ENCODE measurements at regions not wholly inside any gene's neighbourhood (a gene's known extent, or its start where the extent isn't known, plus 50 kb on each side); places are given as distances from the start of the nearest gene placed in this dataset.

DNA sequence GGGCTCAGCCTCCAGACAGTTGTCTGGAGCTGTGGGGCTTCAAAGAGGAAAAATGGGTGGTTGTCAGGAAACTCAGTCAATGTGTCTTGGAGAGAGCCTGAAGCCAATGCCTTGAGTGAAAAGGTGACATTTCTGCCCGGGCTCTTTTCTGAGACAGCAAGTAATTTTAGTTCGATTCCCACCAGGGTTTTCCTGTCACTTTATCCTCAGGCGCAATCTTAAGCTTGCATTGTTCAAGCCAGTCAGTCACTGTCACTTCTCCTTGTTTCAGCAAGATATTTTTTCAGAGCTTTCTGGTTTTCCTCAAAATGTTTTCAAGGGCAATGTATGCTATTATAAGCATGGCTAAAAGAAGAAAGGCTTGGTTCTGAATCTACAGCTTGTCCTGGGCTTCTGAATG is 404.7 kb upstream of the SEL1L start:
- no peak overlapping the region for H2AFZ ChIP-seq
- H3K4me3 ChIP-seq (ENCODE audit: low read depth, low read length) = no peak overlapping the region
- TF ChIP-seq, protein P1, sequence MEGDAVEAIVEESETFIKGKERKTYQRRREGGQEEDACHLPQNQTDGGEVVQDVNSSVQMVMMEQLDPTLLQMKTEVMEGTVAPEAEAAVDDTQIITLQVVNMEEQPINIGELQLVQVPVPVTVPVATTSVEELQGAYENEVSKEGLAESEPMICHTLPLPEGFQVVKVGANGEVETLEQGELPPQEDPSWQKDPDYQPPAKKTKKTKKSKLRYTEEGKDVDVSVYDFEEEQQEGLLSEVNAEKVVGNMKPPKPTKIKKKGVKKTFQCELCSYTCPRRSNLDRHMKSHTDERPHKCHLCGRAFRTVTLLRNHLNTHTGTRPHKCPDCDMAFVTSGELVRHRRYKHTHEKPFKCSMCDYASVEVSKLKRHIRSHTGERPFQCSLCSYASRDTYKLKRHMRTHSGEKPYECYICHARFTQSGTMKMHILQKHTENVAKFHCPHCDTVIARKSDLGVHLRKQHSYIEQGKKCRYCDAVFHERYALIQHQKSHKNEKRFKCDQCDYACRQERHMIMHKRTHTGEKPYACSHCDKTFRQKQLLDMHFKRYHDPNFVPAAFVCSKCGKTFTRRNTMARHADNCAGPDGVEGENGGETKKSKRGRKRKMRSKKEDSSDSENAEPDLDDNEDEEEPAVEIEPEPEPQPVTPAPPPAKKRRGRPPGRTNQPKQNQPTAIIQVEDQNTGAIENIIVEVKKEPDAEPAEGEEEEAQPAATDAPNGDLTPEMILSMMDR (IDR thresholded peaks at IDR 0.05) = no peak

DNA sequence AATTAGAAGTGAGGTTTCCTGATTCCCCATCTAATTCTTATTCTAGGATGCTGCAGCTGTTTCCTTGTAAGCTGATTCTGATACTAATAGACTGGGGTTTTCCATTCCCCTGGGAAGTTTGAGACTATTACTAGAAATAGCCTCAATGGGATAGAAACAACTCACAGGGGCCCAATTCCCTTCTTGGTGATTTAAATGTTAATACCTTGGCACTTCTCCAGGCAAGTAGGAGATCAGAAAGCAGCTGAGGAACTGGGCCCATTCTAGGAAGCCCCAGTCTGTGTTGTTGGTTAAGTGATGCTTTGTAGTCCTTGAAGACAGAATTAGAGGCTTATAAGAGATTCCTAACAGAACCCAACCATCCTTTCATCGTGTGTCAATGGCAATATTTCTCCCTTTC is 407.0 kb upstream of the SEL1L start:
- no peak overlapping the region for H2AFZ ChIP-seq
- TF ChIP-seq, protein P1 (IDR thresholded peaks at IDR 0.05) = no peak
- H3K27me3 ChIP-seq (ENCODE audit: control insufficient read depth, insufficient read depth, low read length) = no peaks in the 10 kb centered on the region
- no peaks in the 10 kb centered on the region for H3K9me3 ChIP-seq (ENCODE audit: control insufficient read depth, low read length)
- H3K4me2 ChIP-seq (ENCODE audit: low read length) = no peak overlapping the region
- no peak overlapping the region for H3K4me3 ChIP-seq (ENCODE audit: low read depth, low read length)
- no peak overlapping the region for H3K9ac ChIP-seq
- H3K79me2 ChIP-seq = no peaks in the 10 kb centered on the region
- H3K36me3 ChIP-seq (ENCODE audit: control insufficient read depth, insufficient read depth, low read length) = no peaks in the 10 kb centered on the region
- no peak overlapping the region for H3K27ac ChIP-seq
- H3K4me1 ChIP-seq = no peaks in the 10 kb centered on the region

More for the DNA sequence above, 404.7 kb upstream of the SEL1L start:
- H3K79me2 ChIP-seq = no peaks in the 10 kb centered on the region
- no peaks in the 10 kb centered on the region for H3K9me3 ChIP-seq (ENCODE audit: control insufficient read depth, low read length)
- H3K27me3 ChIP-seq (ENCODE audit: control insufficient read depth, insufficient read depth, low read length) = no peaks in the 10 kb centered on the region
- H3K4me1 ChIP-seq = no peaks in the 10 kb centered on the region
- no peak overlapping the region for H3K4me2 ChIP-seq (ENCODE audit: low read length)
- no peak overlapping the region for H3K9ac ChIP-seq
- H3K27ac ChIP-seq = no peak overlapping the region
- H3K36me3 ChIP-seq (ENCODE audit: control insufficient read depth, insufficient read depth, low read length) = no peaks in the 10 kb centered on the region

DNA sequence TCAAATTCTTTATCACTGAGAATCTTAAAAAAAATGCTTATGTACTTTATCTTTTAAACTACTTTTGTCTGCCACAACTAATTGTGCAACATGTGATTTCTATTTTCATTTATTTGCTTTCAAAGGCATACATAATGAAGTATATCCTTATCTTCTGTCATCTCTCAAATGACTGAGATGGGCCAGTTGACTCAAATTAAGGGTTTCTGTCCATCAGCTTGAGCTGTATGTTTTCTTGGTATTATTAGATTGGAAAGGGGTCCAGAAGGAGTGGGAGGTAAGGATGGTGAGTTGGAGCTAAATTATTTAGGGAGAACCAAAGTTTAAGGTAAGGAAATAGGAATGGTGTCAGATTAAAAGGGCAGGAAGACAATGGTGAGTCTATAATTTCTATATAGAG is 408.4 kb upstream of the SEL1L start:
- no peaks in the 10 kb centered on the region for H3K27me3 ChIP-seq (ENCODE audit: control insufficient read depth, insufficient read depth, low read length)
- no peaks in the 10 kb centered on the region for H3K9me3 ChIP-seq (ENCODE audit: control insufficient read depth, low read length)
- H3K4me2 ChIP-seq (ENCODE audit: low read length) = no peak overlapping the region
- no peaks in the 10 kb centered on the region for H3K36me3 ChIP-seq (ENCODE audit: control insufficient read depth, insufficient read depth, low read length)
- H3K27ac ChIP-seq = no peak overlapping the region
- TF ChIP-seq, protein P1 (IDR thresholded peaks at IDR 0.05) = no peak
- H3K79me2 ChIP-seq = no peaks in the 10 kb centered on the region
- H3K4me1 ChIP-seq = no peaks in the 10 kb centered on the region
- no peak overlapping the region for H3K9ac ChIP-seq
- H2AFZ ChIP-seq = no peak overlapping the region
- H3K4me3 ChIP-seq (ENCODE audit: low read depth, low read length) = no peak overlapping the region

DNA sequence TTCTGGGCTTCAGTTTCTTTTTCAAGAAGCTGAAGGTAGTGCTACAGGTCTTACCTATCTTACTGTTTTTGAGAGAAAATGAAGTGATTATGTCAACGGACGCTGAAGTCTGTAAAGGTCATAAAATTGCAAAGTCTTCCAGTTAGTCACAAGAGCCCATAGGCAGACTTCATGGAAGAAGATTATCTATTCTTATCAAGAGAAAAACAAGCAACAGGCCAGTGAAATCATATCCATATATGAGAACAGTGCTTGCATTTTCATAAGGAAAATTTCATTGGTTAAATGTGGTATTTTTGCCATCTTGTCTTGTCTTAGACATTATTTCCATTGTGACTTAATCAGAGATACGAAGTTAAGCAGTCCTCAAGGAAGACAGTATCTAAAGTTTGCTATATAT is 412.7 kb upstream of the SEL1L start:
- TF ChIP-seq, protein P1 (IDR thresholded peaks at IDR 0.05) = no peak
- Histone ChIP-seq H3K4me1 (no peaks in the 10 kb centered on the region), H3K9ac (no peak overlapping the region), H3K9me3 (ENCODE audit: control insufficient read depth, low read length) (no peaks in the 10 kb centered on the region), H3K36me3 (ENCODE audit: control insufficient read depth, insufficient read depth, low read length) (no peaks in the 10 kb centered on the region), H3K27me3 (ENCODE audit: control insufficient read depth, insufficient read depth, low read length) (no peaks in the 10 kb centered on the region), H3K27ac (no peak overlapping the region), H3K4me2 (ENCODE audit: low read length) (no peak overlapping the region), H2AFZ (no peak overlapping the region), H3K4me3 (ENCODE audit: low read depth, low read length) (no peak overlapping the region), H3K79me2 (no peaks in the 10 kb centered on the region)
